ENCODE measurements at regions not wholly inside any gene's neighbourhood (a gene's known extent, or its start where the extent isn't known, plus 50 kb on each side); places are given as distances from the start of the nearest gene placed in this dataset.

- TF ChIP-seq CTCF (conservative IDR thresholded peaks at IDR 0.05 in 1 of 2, IDR thresholded peaks at IDR 0.05 in 1 of 2; ENCODE audit: low read depth in 1 of 2, low read length in 2 of 2), result no peak
- TF ChIP-seq EZH2 (IDR thresholded peaks at IDR 0.05; ENCODE audit: low read length, missing control alignments), result no peak
These were observed 144.1 kb downstream of the CTTN start for GRCh38 chr11:70542406-70542805.
